ENCODE measurements at regions not wholly inside any gene's neighbourhood (a gene's known extent, or its start where the extent isn't known, plus 50 kb on each side); places are given as distances from the start of the nearest gene placed in this dataset.

DNA sequence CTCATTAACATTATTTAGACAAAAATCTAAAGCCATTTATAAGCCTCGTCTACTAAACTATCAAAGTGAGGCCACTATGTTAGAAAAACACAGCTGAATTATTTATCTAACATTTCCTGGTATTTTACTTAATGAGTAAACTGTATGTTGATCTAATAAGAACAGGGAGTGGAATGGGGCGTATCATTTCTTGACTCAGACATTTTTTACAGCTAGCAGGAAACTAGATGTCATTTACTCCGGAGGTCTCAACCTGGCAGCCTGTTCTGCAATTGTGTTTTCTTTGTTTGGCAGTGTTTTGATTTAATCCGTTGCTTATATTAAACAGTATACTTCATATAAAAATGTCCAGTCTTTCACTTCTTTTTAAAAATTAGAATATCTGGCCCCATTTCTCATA, 79.1 kb upstream of the ABI3BP start:
- Histone ChIP-seq H3K27ac (ENCODE audit: low read depth, low read length) (no peak overlapping the region), H3K27me3 (ENCODE audit: control insufficient read depth in 3 of 3, insufficient read depth in 3 of 3, low read length in 3 of 3) (no peaks in the 10 kb centered on the region), H3K4me3 (ENCODE audit: low read length in 3 of 3) (no peak overlapping the region), H3K9me3 (ENCODE audit: control insufficient read depth in 3 of 3, low read length in 3 of 3) (no peaks in the 10 kb centered on the region), H3K9ac (ENCODE audit: low read depth in 1 of 3, low read length in 3 of 3) (no peak overlapping the region), H3K36me3 (ENCODE audit: control insufficient read depth in 3 of 3, insufficient read depth in 3 of 3, low read length in 3 of 3) (no peaks in the 10 kb centered on the region), H3K4me1 (ENCODE audit: control insufficient read depth in 3 of 3, insufficient read depth in 3 of 3, low read length in 3 of 3) (no peaks in the 10 kb centered on the region)

- Histone ChIP-seq H3K9me3 (ENCODE audit: control insufficient read depth in 3 of 3, low read length in 3 of 3) (no peaks in the 10 kb centered on the region), H3K9ac (ENCODE audit: low read depth in 1 of 3, low read length in 3 of 3) (peak overlapping the region in 1 of 3 donors; percentile 19), H3K4me3 (ENCODE audit: low read length in 3 of 3) (no peak overlapping the region), H3K27ac (ENCODE audit: low read depth, low read length) (no peak overlapping the region), H3K4me1 (ENCODE audit: control insufficient read depth in 3 of 3, insufficient read depth in 3 of 3, low read length in 3 of 3) (peaks cover 0 to 2% (median 0%) of the 10 kb centered on the region in 3 donors), H3K27me3 (ENCODE audit: control insufficient read depth in 3 of 3, insufficient read depth in 3 of 3, low read length in 3 of 3) (no peaks in the 10 kb centered on the region), H3K36me3 (ENCODE audit: control insufficient read depth in 3 of 3, insufficient read depth in 3 of 3, low read length in 3 of 3) (no peaks in the 10 kb centered on the region)
Measured at GRCh38 chr3:101070799-101071121, 77.5 kb upstream of the ABI3BP start.

DNA sequence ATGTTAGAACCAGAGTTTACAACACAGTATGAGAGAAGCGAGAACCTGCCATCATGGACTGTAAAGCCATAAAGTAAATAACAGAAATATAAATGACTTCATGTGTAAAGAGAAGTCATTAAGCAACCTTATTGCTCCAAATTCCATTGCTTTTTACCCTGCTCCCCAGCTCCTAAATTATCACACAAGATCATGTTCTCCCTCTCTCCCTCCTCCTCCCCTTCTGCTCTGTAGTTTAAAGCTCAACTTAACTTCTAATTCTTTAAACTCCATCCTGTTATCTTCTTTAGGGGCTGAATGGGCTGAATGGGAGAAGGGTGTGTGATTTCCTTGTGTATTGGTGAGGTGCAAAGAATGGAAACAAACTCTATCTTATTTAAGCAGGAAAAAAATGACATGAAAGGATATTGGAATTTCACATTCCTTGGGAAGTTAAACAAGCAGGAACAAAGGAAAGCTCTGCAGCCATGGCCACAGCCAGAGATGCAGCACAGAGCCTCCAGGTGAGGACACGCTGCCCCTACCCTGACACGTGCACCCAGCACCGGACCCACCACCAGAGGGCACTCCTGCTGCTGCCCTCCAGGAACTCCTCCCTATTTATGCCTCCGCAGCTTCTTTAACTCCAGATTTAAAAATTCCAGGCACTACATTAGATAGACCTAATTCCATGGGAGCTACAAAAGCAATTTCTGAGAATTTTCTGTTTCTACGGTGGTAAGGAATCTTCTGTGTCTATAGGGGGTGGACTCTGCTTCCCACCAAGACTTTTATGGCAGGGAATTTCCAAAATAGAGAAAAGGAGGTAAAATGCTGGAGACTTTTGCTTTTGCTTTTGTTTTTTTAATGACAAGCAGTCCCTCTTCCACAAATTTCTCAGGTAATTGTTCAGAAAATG, 76.9 kb upstream of the ABI3BP start:
- peaks cover 0 to 2% (median 0%) of the 10 kb centered on the region in 3 donors for H3K4me1 ChIP-seq (ENCODE audit: control insufficient read depth in 3 of 3, insufficient read depth in 3 of 3, low read length in 3 of 3)
- no peak overlapping the region for H3K27ac ChIP-seq (ENCODE audit: low read depth, low read length)
- no peaks in the 10 kb centered on the region for H3K27me3 ChIP-seq (ENCODE audit: control insufficient read depth in 3 of 3, insufficient read depth in 3 of 3, low read length in 3 of 3)

DNA sequence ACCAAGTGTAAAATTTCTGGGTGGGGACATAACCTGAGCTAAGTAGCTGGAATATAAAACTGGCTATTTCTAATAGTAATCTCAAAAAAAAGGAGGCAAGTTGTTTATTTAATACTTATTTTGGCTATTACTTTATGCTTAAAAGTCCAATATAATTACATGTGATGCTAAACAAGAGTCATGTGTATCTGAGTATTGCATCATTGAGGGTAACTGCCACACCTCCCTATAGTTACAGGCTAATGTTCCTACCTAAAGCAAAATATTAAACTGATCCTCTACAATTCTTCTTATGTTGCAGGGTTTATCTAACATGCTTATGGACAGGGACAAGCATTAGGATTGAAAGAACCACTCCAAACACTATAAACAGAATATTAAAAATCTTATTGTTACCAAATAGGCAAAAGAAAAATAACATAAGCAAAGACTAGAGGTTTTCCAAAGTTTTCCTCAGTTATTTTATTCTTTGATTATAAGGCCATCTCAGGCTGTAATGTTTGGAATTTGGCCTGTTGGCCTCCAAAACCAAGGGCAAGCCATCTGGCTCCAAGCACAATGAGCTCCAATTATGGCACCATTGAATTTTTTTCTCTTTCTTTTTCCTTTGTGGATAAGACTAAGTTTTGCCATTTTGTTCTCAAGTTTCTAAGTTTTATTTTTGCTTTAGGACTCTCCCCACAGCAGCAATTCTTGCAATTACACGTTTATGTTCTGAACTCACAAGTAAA, 75.8 kb upstream of the ABI3BP start:
- Histone ChIP-seq H3K9ac (ENCODE audit: low read depth in 1 of 3, low read length in 3 of 3) (no peak overlapping the region), H3K27me3 (ENCODE audit: control insufficient read depth in 3 of 3, insufficient read depth in 3 of 3, low read length in 3 of 3) (no peaks in the 10 kb centered on the region), H3K27ac (ENCODE audit: low read depth, low read length) (no peak overlapping the region), H3K9me3 (ENCODE audit: control insufficient read depth in 3 of 3, low read length in 3 of 3) (no peaks in the 10 kb centered on the region), H3K36me3 (ENCODE audit: control insufficient read depth in 3 of 3, insufficient read depth in 3 of 3, low read length in 3 of 3) (no peaks in the 10 kb centered on the region), H3K4me3 (ENCODE audit: low read length in 3 of 3) (no peak overlapping the region), H3K4me1 (ENCODE audit: control insufficient read depth in 3 of 3, insufficient read depth in 3 of 3, low read length in 3 of 3) (peaks cover 0 to 2% (median 0%) of the 10 kb centered on the region in 3 donors)

More for the DNA sequence above, 76.9 kb upstream of the ABI3BP start:
- no peak overlapping the region for H3K4me3 ChIP-seq (ENCODE audit: low read length in 3 of 3)
- no peaks in the 10 kb centered on the region for H3K9me3 ChIP-seq (ENCODE audit: control insufficient read depth in 3 of 3, low read length in 3 of 3)
- peak overlapping the region in 1 of 3 donors; percentile 19 for H3K9ac ChIP-seq (ENCODE audit: low read depth in 1 of 3, low read length in 3 of 3)
- H3K36me3 ChIP-seq (ENCODE audit: control insufficient read depth in 3 of 3, insufficient read depth in 3 of 3, low read length in 3 of 3) = no peaks in the 10 kb centered on the region

DNA sequence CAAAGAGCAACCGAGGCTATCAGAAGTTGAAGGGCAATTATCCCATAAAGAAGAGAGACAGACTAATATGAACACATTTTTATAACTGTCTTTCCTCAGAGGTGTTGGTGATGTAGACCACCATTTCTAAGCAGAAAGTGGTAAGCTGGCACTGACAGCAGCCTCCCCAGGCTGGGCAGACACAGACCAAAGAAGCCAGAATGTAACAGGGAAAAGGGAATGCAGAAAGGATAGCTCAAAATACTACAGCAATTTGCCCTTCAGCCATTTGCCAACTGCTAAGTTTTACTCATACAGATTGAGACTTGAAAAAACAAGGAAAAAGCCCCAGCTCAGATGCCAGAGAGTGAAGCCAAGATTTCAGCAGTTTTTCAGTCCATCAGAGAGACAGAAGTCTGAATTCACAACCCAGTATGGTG, 73.5 kb upstream of the ABI3BP start:
- Histone ChIP-seq H3K36me3 (ENCODE audit: control insufficient read depth in 3 of 3, insufficient read depth in 3 of 3, low read length in 3 of 3) (no peaks in the 10 kb centered on the region), H3K4me1 (ENCODE audit: control insufficient read depth in 3 of 3, insufficient read depth in 3 of 3, low read length in 3 of 3) (peaks cover 0 to 2% (median 0%) of the 10 kb centered on the region in 3 donors), H3K9ac (ENCODE audit: low read depth in 1 of 3, low read length in 3 of 3) (no peak overlapping the region), H3K9me3 (ENCODE audit: control insufficient read depth in 3 of 3, low read length in 3 of 3) (no peaks in the 10 kb centered on the region), H3K27ac (ENCODE audit: low read depth, low read length) (no peak overlapping the region), H3K27me3 (ENCODE audit: control insufficient read depth in 3 of 3, insufficient read depth in 3 of 3, low read length in 3 of 3) (no peaks in the 10 kb centered on the region), H3K4me3 (ENCODE audit: low read length in 3 of 3) (no peak overlapping the region)

DNA sequence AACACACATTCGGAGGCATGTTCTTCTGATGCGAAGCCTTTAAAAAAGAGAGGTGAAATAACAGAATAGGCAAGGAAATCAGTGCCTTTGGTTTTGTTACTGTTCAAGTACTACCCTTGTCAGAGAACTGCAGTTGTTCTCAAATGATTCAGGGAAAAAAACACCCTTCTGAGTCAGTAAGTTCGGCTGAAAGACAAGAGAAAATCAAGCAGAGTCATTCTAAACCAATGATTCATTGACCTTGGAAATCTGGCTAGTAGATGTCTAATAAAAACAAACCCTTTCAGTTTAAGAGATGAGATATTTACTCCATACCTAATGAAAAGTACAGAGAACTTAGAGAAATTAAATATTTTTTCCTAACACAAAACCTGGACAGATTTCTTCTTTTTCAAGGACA, 72.7 kb upstream of the ABI3BP start:
- Histone ChIP-seq H3K4me3 (ENCODE audit: low read length in 3 of 3) (no peak overlapping the region), H3K27me3 (ENCODE audit: control insufficient read depth in 3 of 3, insufficient read depth in 3 of 3, low read length in 3 of 3) (no peaks in the 10 kb centered on the region), H3K36me3 (ENCODE audit: control insufficient read depth in 3 of 3, insufficient read depth in 3 of 3, low read length in 3 of 3) (no peaks in the 10 kb centered on the region), H3K4me1 (ENCODE audit: control insufficient read depth in 3 of 3, insufficient read depth in 3 of 3, low read length in 3 of 3) (peaks cover 0 to 2% (median 0%) of the 10 kb centered on the region in 3 donors), H3K9me3 (ENCODE audit: control insufficient read depth in 3 of 3, low read length in 3 of 3) (no peaks in the 10 kb centered on the region), H3K9ac (ENCODE audit: low read depth in 1 of 3, low read length in 3 of 3) (no peak overlapping the region), H3K27ac (ENCODE audit: low read depth, low read length) (no peak overlapping the region)

- Histone ChIP-seq H3K9ac (ENCODE audit: low read depth in 1 of 3, low read length in 3 of 3) (no peak overlapping the region), H3K4me3 (ENCODE audit: low read length in 3 of 3) (no peak overlapping the region), H3K27me3 (ENCODE audit: control insufficient read depth in 3 of 3, insufficient read depth in 3 of 3, low read length in 3 of 3) (no peaks in the 10 kb centered on the region), H3K27ac (ENCODE audit: low read depth, low read length) (no peak overlapping the region), H3K36me3 (ENCODE audit: control insufficient read depth in 3 of 3, insufficient read depth in 3 of 3, low read length in 3 of 3) (no peaks in the 10 kb centered on the region), H3K4me1 (ENCODE audit: control insufficient read depth in 3 of 3, insufficient read depth in 3 of 3, low read length in 3 of 3) (peaks cover 0 to 2% (median 0%) of the 10 kb centered on the region in 3 donors), H3K9me3 (ENCODE audit: control insufficient read depth in 3 of 3, low read length in 3 of 3) (no peaks in the 10 kb centered on the region)
Measured at GRCh38 chr3:101063401-101063800, 70.2 kb upstream of the ABI3BP start.

- H3K9me3 ChIP-seq (ENCODE audit: control insufficient read depth in 3 of 3, low read length in 3 of 3) = no peaks in the 10 kb centered on the region
- H3K9ac ChIP-seq (ENCODE audit: low read depth in 1 of 3, low read length in 3 of 3) = no peak overlapping the region
- no peaks in the 10 kb centered on the region for H3K27me3 ChIP-seq (ENCODE audit: control insufficient read depth in 3 of 3, insufficient read depth in 3 of 3, low read length in 3 of 3)
- no peaks in the 10 kb centered on the region for H3K36me3 ChIP-seq (ENCODE audit: control insufficient read depth in 3 of 3, insufficient read depth in 3 of 3, low read length in 3 of 3)
- H3K4me1 ChIP-seq (ENCODE audit: control insufficient read depth in 3 of 3, insufficient read depth in 3 of 3, low read length in 3 of 3) = no peaks in the 10 kb centered on the region
- no peak overlapping the region for H3K27ac ChIP-seq (ENCODE audit: low read depth, low read length)
- no peak overlapping the region for H3K4me3 ChIP-seq (ENCODE audit: low read length in 3 of 3)
Measured at GRCh38 chr3:101061312-101061711, 68.1 kb upstream of the ABI3BP start.

GRCh38 chr3:101050866-101051265, 57.6 kb upstream of the ABI3BP start:
- no peaks in the 10 kb centered on the region for H3K4me1 ChIP-seq (ENCODE audit: control insufficient read depth in 3 of 3, insufficient read depth in 3 of 3, low read length in 3 of 3)
- H3K4me3 ChIP-seq (ENCODE audit: low read length in 3 of 3) = no peak overlapping the region
- H3K9me3 ChIP-seq (ENCODE audit: control insufficient read depth in 3 of 3, low read length in 3 of 3) = no peaks in the 10 kb centered on the region
- H3K27ac ChIP-seq (ENCODE audit: low read depth, low read length) = no peak overlapping the region
- H3K36me3 ChIP-seq (ENCODE audit: control insufficient read depth in 3 of 3, insufficient read depth in 3 of 3, low read length in 3 of 3) = no peaks in the 10 kb centered on the region
- H3K27me3 ChIP-seq (ENCODE audit: control insufficient read depth in 3 of 3, insufficient read depth in 3 of 3, low read length in 3 of 3) = no peaks in the 10 kb centered on the region
- no peak overlapping the region for H3K9ac ChIP-seq (ENCODE audit: low read depth in 1 of 3, low read length in 3 of 3)

DNA sequence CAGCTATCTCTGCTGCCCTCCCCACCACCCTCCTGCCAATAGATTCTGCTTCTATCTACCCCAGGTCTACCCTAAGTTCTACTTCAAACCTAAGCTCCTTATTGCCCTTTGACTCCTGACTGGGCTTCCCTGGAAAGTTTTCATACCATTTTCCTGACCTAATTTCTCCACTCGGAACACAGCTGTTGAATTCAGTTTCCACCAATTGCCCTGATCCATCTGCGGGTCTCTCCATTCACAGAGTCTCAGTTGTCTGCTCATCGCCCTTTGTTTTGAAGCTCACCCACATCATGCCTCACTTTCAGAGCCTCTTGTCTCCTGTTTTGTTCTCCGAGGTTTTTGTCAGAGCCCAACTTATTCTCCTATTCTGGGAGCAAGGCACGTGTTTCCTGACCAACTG, 56.8 kb upstream of the ABI3BP start:
- H3K4me3 ChIP-seq (ENCODE audit: low read length in 3 of 3) = no peak overlapping the region
- H3K9me3 ChIP-seq (ENCODE audit: control insufficient read depth in 3 of 3, low read length in 3 of 3) = no peaks in the 10 kb centered on the region
- H3K27ac ChIP-seq (ENCODE audit: low read depth, low read length) = no peak overlapping the region

More for the DNA sequence above, 56.8 kb upstream of the ABI3BP start:
- Histone ChIP-seq H3K9ac (ENCODE audit: low read depth in 1 of 3, low read length in 3 of 3) (no peak overlapping the region), H3K27me3 (ENCODE audit: control insufficient read depth in 3 of 3, insufficient read depth in 3 of 3, low read length in 3 of 3) (no peaks in the 10 kb centered on the region), H3K36me3 (ENCODE audit: control insufficient read depth in 3 of 3, insufficient read depth in 3 of 3, low read length in 3 of 3) (no peaks in the 10 kb centered on the region), H3K4me1 (ENCODE audit: control insufficient read depth in 3 of 3, insufficient read depth in 3 of 3, low read length in 3 of 3) (no peaks in the 10 kb centered on the region)
